ENCODE measurements at regions not wholly inside any gene's neighbourhood (a gene's known extent, or its start where the extent isn't known, plus 50 kb on each side); places are given as distances from the start of the nearest gene placed in this dataset.

- TF ChIP-seq CTCF (IDR thresholded peaks at IDR 0.05; ENCODE audit: insufficient read depth, low read depth, low read length) (no peak), EZH2 (IDR thresholded peaks at IDR 0.05; ENCODE audit: insufficient read depth, low read length) (no peak)
These were observed 611.4 kb downstream of the KCTD8 start for GRCh38 chr4:43837171-43837570.
